ENCODE measurements at regions not wholly inside any gene's neighbourhood (a gene's known extent, or its start where the extent isn't known, plus 50 kb on each side); places are given as distances from the start of the nearest gene placed in this dataset.

GRCh38 chr11:97786961-97787360 is 1233.8 kb upstream of the CNTN5 start:
- Histone ChIP-seq H3K4me3 (ENCODE audit: low read length) (no peak overlapping the region), H3K9me3 (replicated peaks; ENCODE audit: low read length) (no peaks in the 10 kb centered on the region), H3K4me2 (ENCODE audit: low read length) (no peak overlapping the region)

GRCh38 chr11:97794876-97795275 is 1225.9 kb upstream of the CNTN5 start:
- Histone ChIP-seq H3K4me1 (ENCODE audit: control insufficient read depth, insufficient read depth, low read length) (no peaks in the 10 kb centered on the region), H3K9ac (ENCODE audit: low read depth, low read length) (no peak overlapping the region), H3K4me2 (ENCODE audit: low read length) (no peak overlapping the region), H3K9me3 (replicated peaks; ENCODE audit: low read length) (no peaks in the 10 kb centered on the region), H3K36me3 (ENCODE audit: insufficient read depth, low read length) (no peaks in the 10 kb centered on the region), H3K27me3 (ENCODE audit: control insufficient read depth, insufficient read depth, low read length) (no peaks in the 10 kb centered on the region), H3K4me3 (ENCODE audit: low read length) (no peak overlapping the region)

More at GRCh38 chr11:97786961-97787360, 1233.8 kb upstream of the CNTN5 start:
- no peaks in the 10 kb centered on the region for H3K36me3 ChIP-seq (ENCODE audit: insufficient read depth, low read length)
- H3K4me1 ChIP-seq (ENCODE audit: control insufficient read depth, insufficient read depth, low read length), result no peaks in the 10 kb centered on the region
- no peak overlapping the region for H3K9ac ChIP-seq (ENCODE audit: low read depth, low read length)
- H3K27me3 ChIP-seq (ENCODE audit: control insufficient read depth, insufficient read depth, low read length), result no peaks in the 10 kb centered on the region

GRCh38 chr11:97800891-97801290 is 1219.9 kb upstream of the CNTN5 start:
- H3K36me3 ChIP-seq (ENCODE audit: insufficient read depth, low read length), result no peaks in the 10 kb centered on the region
- H3K9me3 ChIP-seq (replicated peaks; ENCODE audit: low read length), result no peaks in the 10 kb centered on the region
- no peaks in the 10 kb centered on the region for H3K27me3 ChIP-seq (ENCODE audit: control insufficient read depth, insufficient read depth, low read length)
- no peak overlapping the region for H3K4me2 ChIP-seq (ENCODE audit: low read length)
- no peak overlapping the region for H3K4me3 ChIP-seq (ENCODE audit: low read length)
- H3K4me1 ChIP-seq (ENCODE audit: control insufficient read depth, insufficient read depth, low read length), result no peaks in the 10 kb centered on the region
- H3K9ac ChIP-seq (ENCODE audit: low read depth, low read length), result no peak overlapping the region

GRCh38 chr11:97814325-97814959 is 1206.3 kb upstream of the CNTN5 start:
- no peaks in the 10 kb centered on the region for H3K4me1 ChIP-seq (ENCODE audit: control insufficient read depth, insufficient read depth, low read length)
- H3K27me3 ChIP-seq (ENCODE audit: control insufficient read depth, insufficient read depth, low read length), result no peaks in the 10 kb centered on the region
- no peak overlapping the region for H3K9ac ChIP-seq (ENCODE audit: low read depth, low read length)
- H3K36me3 ChIP-seq (ENCODE audit: insufficient read depth, low read length), result no peaks in the 10 kb centered on the region
- H3K4me3 ChIP-seq (ENCODE audit: low read length), result no peak overlapping the region
- no peak overlapping the region for H3K4me2 ChIP-seq (ENCODE audit: low read length)
- H3K9me3 ChIP-seq (replicated peaks; ENCODE audit: low read length), result no peaks in the 10 kb centered on the region

- H3K9me3 ChIP-seq (replicated peaks; ENCODE audit: low read length), result no peaks in the 10 kb centered on the region
- no peaks in the 10 kb centered on the region for H3K4me1 ChIP-seq (ENCODE audit: control insufficient read depth, insufficient read depth, low read length)
- no peaks in the 10 kb centered on the region for H3K36me3 ChIP-seq (ENCODE audit: insufficient read depth, low read length)
- H3K4me2 ChIP-seq (ENCODE audit: low read length), result no peak overlapping the region
- no peak overlapping the region for H3K4me3 ChIP-seq (ENCODE audit: low read length)
- H3K9ac ChIP-seq (ENCODE audit: low read depth, low read length), result no peak overlapping the region
- H3K27me3 ChIP-seq (ENCODE audit: control insufficient read depth, insufficient read depth, low read length), result no peaks in the 10 kb centered on the region
These were observed 1205.1 kb upstream of the CNTN5 start for GRCh38 chr11:97815667-97816066.

GRCh38 chr11:97832451-97832850 is 1188.3 kb upstream of the CNTN5 start:
- Histone ChIP-seq H3K27me3 (ENCODE audit: control insufficient read depth, insufficient read depth, low read length) (no peaks in the 10 kb centered on the region), H3K4me3 (ENCODE audit: low read length) (no peak overlapping the region), H3K9me3 (replicated peaks; ENCODE audit: low read length) (no peaks in the 10 kb centered on the region), H3K9ac (ENCODE audit: low read depth, low read length) (no peak overlapping the region), H3K4me1 (ENCODE audit: control insufficient read depth, insufficient read depth, low read length) (no peaks in the 10 kb centered on the region), H3K4me2 (ENCODE audit: low read length) (no peak overlapping the region), H3K36me3 (ENCODE audit: insufficient read depth, low read length) (no peaks in the 10 kb centered on the region)

GRCh38 chr11:97833412-97833811 is 1187.3 kb upstream of the CNTN5 start:
- Histone ChIP-seq H3K27me3 (ENCODE audit: control insufficient read depth, insufficient read depth, low read length) (no peaks in the 10 kb centered on the region), H3K36me3 (ENCODE audit: insufficient read depth, low read length) (no peaks in the 10 kb centered on the region), H3K4me1 (ENCODE audit: control insufficient read depth, insufficient read depth, low read length) (no peaks in the 10 kb centered on the region), H3K4me3 (ENCODE audit: low read length) (no peak overlapping the region), H3K9me3 (replicated peaks; ENCODE audit: low read length) (no peaks in the 10 kb centered on the region), H3K4me2 (ENCODE audit: low read length) (no peak overlapping the region), H3K9ac (ENCODE audit: low read depth, low read length) (no peak overlapping the region)

- H3K4me3 ChIP-seq (ENCODE audit: low read length), result no peak overlapping the region
These were observed 1176.7 kb upstream of the CNTN5 start for GRCh38 chr11:97844016-97844415.

GRCh38 chr11:97847730-97848129 is 1173.0 kb upstream of the CNTN5 start:
- no peaks in the 10 kb centered on the region for H3K36me3 ChIP-seq (ENCODE audit: insufficient read depth, low read length)
- no peak overlapping the region for H3K4me2 ChIP-seq (ENCODE audit: low read length)
- no peaks in the 10 kb centered on the region for H3K9me3 ChIP-seq (replicated peaks; ENCODE audit: low read length)
- H3K9ac ChIP-seq (ENCODE audit: low read depth, low read length), result no peak overlapping the region
- H3K4me3 ChIP-seq (ENCODE audit: low read length), result no peak overlapping the region
- H3K27me3 ChIP-seq (ENCODE audit: control insufficient read depth, insufficient read depth, low read length), result no peaks in the 10 kb centered on the region
- H3K4me1 ChIP-seq (ENCODE audit: control insufficient read depth, insufficient read depth, low read length), result no peaks in the 10 kb centered on the region

More at GRCh38 chr11:97844016-97844415, 1176.7 kb upstream of the CNTN5 start:
- Histone ChIP-seq H3K9me3 (replicated peaks; ENCODE audit: low read length) (no peaks in the 10 kb centered on the region), H3K36me3 (ENCODE audit: insufficient read depth, low read length) (no peaks in the 10 kb centered on the region), H3K4me1 (ENCODE audit: control insufficient read depth, insufficient read depth, low read length) (no peaks in the 10 kb centered on the region), H3K9ac (ENCODE audit: low read depth, low read length) (no peak overlapping the region), H3K4me2 (ENCODE audit: low read length) (no peak overlapping the region), H3K27me3 (ENCODE audit: control insufficient read depth, insufficient read depth, low read length) (no peaks in the 10 kb centered on the region)

GRCh38 chr11:97850701-97851100 is 1170.0 kb upstream of the CNTN5 start:
- Histone ChIP-seq H3K4me1 (ENCODE audit: control insufficient read depth, insufficient read depth, low read length) (no peaks in the 10 kb centered on the region), H3K4me3 (ENCODE audit: low read length) (no peak overlapping the region), H3K36me3 (ENCODE audit: insufficient read depth, low read length) (no peaks in the 10 kb centered on the region), H3K4me2 (ENCODE audit: low read length) (no peak overlapping the region), H3K9ac (ENCODE audit: low read depth, low read length) (no peak overlapping the region), H3K27me3 (ENCODE audit: control insufficient read depth, insufficient read depth, low read length) (no peaks in the 10 kb centered on the region), H3K9me3 (replicated peaks; ENCODE audit: low read length) (no peaks in the 10 kb centered on the region)

GRCh38 chr11:97854357-97854756 is 1166.4 kb upstream of the CNTN5 start:
- no peak overlapping the region for H3K9ac ChIP-seq (ENCODE audit: low read depth, low read length)
- no peaks in the 10 kb centered on the region for H3K4me1 ChIP-seq (ENCODE audit: control insufficient read depth, insufficient read depth, low read length)
- H3K4me3 ChIP-seq (ENCODE audit: low read length), result no peak overlapping the region
- H3K4me2 ChIP-seq (ENCODE audit: low read length), result no peak overlapping the region
- H3K27me3 ChIP-seq (ENCODE audit: control insufficient read depth, insufficient read depth, low read length), result no peaks in the 10 kb centered on the region
- no peaks in the 10 kb centered on the region for H3K36me3 ChIP-seq (ENCODE audit: insufficient read depth, low read length)
- no peaks in the 10 kb centered on the region for H3K9me3 ChIP-seq (replicated peaks; ENCODE audit: low read length)

GRCh38 chr11:97854877-97855276 is 1165.9 kb upstream of the CNTN5 start:
- H3K27me3 ChIP-seq (ENCODE audit: control insufficient read depth, insufficient read depth, low read length), result no peaks in the 10 kb centered on the region
- no peaks in the 10 kb centered on the region for H3K9me3 ChIP-seq (replicated peaks; ENCODE audit: low read length)
- no peaks in the 10 kb centered on the region for H3K36me3 ChIP-seq (ENCODE audit: insufficient read depth, low read length)
- H3K4me2 ChIP-seq (ENCODE audit: low read length), result no peak overlapping the region
- H3K4me3 ChIP-seq (ENCODE audit: low read length), result no peak overlapping the region
- no peaks in the 10 kb centered on the region for H3K4me1 ChIP-seq (ENCODE audit: control insufficient read depth, insufficient read depth, low read length)
- H3K9ac ChIP-seq (ENCODE audit: low read depth, low read length), result no peak overlapping the region

Measured in skeletal muscle satellite cell (primary cell).